Testis (tissue), 2 donors: ENCODE measurements at regions not wholly inside any gene's neighbourhood (a gene's known extent, or its start where the extent isn't known, plus 50 kb on each side); places are given as distances from the start of the nearest gene placed in this dataset.

Experiments
- DNase-seq: peaks from one replicate; pipeline ENCODE4 v3.0.0-alpha.2; 2019
- H3K27ac ChIP-seq, 2 donors: fragments of 200-600 bp; sonication (generic); one replicate each; pipeline ENCODE4 v1.5.1; 2019
- H3K27me3 ChIP-seq: fragments of 200-600 bp; sonication (generic); one replicate; pipeline ENCODE4 v1.5.1; 2019
- H3K36me3 ChIP-seq: fragments of 200-600 bp; sonication (generic); one replicate; pipeline ENCODE4 v1.5.1; 2017; ENCODE audit warnings: low read depth; ENCODE audit errors: missing control alignments
- H3K4me1 ChIP-seq: fragments of 200-600 bp; sonication (generic); one replicate; pipeline ENCODE4 v1.5.1; 2019
- H3K4me3 ChIP-seq, 2 donors: fragments of 200-600 bp; sonication (generic); one replicate each; pipeline ENCODE4 v1.5.1; 2017 to 2019
- H3K9me3 ChIP-seq: fragments of 200-600 bp; sonication (generic); one replicate; pipeline ENCODE4 v1.5.1; 2017
- CTCF ChIP-seq, 3 experiments: fragments of 450-650 bp in 2 of 3; fragments of 200-600 bp in 1 of 3; sonication (generic) in 1 of 3; IDR thresholded peaks; one replicate each; pipeline ENCODE4 v1.5.1; 2016 to 2019; ENCODE audit warnings: antibody characterized with exemption in 3 of 3, mild to moderate bottlenecking in 2 of 3, moderate library complexity in 1 of 3
- POLR2A ChIP-seq: fragments of 450-650 bp; IDR thresholded peaks from one replicate; pipeline ENCODE4 v1.6.1; 2017; ENCODE audit warnings: antibody characterized with exemption, mild to moderate bottlenecking, moderate library complexity
- WGBS, 2 donors: methylation state at CpG; one replicate each; pipeline ENCODE4 v1.1.5; 2018; 5-methylcytosine and 5-hydroxymethylcytosine counted together
- intact Hi-C: fragments of 100-400 bp; cut with DNase I; formaldehyde crosslinking; loops from one replicate; pipeline ENCODE4 v1.15.1; 2023; ENCODE audit warnings: low total_unique reads

DNA sequence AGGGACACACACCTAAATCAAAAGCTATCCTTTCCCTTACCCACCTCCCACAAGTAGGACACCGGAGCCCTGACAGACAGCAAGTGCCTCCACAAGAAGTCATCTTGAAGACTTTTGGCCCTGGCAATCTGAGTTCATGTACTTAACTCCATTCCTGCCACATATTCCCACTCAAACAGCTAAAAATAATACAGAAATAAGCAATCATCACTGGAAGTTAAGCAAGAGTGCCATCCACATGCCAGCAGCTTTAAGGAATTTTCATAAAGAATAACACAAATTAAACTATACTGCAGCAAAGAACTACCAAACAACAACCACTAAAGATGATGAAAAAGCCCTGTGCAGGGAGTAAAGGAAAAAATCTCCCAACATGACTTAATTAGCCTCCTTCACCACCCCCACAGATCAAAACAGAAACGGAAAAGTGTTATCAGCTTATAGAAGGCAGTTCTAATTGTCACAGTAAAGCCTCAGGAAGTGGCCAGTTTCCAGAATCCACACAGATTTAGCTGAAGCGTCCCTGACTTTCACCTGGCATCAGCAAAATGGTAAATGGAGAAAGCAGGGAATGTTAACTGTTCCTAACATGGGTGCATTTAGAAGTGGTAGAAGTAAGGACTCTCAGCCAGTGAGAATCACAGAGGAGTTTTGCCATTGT is 343.9 kb downstream of the TBC1D4 start:
- H3K9me3 ChIP-seq = no peaks in the 10 kb centered on the region
- H3K36me3 ChIP-seq = no peaks in the 10 kb centered on the region
- H3K27ac ChIP-seq = no peak overlapping the region
- intact Hi-C loops = no loop called here
- TF ChIP-seq POLR2A = no peak
- no peak for TF ChIP-seq CTCF (IDR thresholded peaks at IDR 0.05)
- 61 to 63% methylated on average over 3 of the region's 3 CpGs for WGBS, 2 donors
- no peak for DNase-seq
- no peaks in the 10 kb centered on the region for H3K27me3 ChIP-seq
- H3K4me1 ChIP-seq = no peaks in the 10 kb centered on the region
- no peak overlapping the region for H3K4me3 ChIP-seq

DNA sequence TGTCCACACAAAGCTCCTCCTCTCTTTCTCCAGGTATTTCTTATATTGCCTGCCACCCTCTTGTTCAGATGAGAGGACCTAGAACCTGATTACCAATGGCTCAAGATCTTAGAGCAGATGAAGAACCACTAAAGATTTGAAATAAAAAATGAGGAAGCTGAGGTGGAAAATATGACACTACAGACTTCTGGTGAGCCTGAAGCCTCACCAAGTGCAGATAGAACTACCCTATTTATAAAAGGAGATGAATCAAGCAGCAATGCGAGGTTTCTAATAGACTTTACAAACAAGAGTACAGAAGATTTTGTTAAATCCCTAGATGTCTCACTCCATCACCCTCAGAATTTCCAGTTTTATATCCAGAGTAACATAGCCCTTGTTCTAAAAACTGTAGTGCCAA is 345.8 kb downstream of the TBC1D4 start:
- H3K36me3 ChIP-seq = no peaks in the 10 kb centered on the region
- H3K4me3 ChIP-seq = no peak overlapping the region
- H3K27me3 ChIP-seq = no peaks in the 10 kb centered on the region
- H3K27ac ChIP-seq = no peak overlapping the region
- intact Hi-C loops = no loop called here
- no peak for DNase-seq
- 90 to 94% methylated on average over 1 of the region's 1 CpG for WGBS, 2 donors
- no peaks in the 10 kb centered on the region for H3K4me1 ChIP-seq
- no peaks in the 10 kb centered on the region for H3K9me3 ChIP-seq
- no peak for TF ChIP-seq POLR2A
- TF ChIP-seq CTCF (IDR thresholded peaks at IDR 0.05) = no peak

- H3K4me1 ChIP-seq = no peaks in the 10 kb centered on the region
- no peak for TF ChIP-seq POLR2A
- no peak overlapping the region for H3K4me3 ChIP-seq
- H3K9me3 ChIP-seq = no peaks in the 10 kb centered on the region
- 83 to 84% methylated on average over 6 of the region's 6 CpGs for WGBS, 2 donors
- DNase-seq = no peak
- H3K27me3 ChIP-seq = no peaks in the 10 kb centered on the region
- intact Hi-C loops = no loop called here
- H3K27ac ChIP-seq = no peak overlapping the region
- no peaks in the 10 kb centered on the region for H3K36me3 ChIP-seq
These were observed 346.6 kb downstream of the TBC1D4 start for GRCh38 chr13:75135325-75135825.

- H3K4me3 ChIP-seq = no peak overlapping the region
- H3K27me3 ChIP-seq = no peaks in the 10 kb centered on the region
- WGBS, 2 donors = 48 to 54% methylated on average over 3 of the region's 3 CpGs
- H3K4me1 ChIP-seq = no peaks in the 10 kb centered on the region
- intact Hi-C loops = no loop called here
- DNase-seq = no peak
- no peak for TF ChIP-seq POLR2A
- no peak for TF ChIP-seq CTCF (IDR thresholded peaks at IDR 0.05)
- no peaks in the 10 kb centered on the region for H3K9me3 ChIP-seq
- no peak overlapping the region for H3K27ac ChIP-seq
- H3K36me3 ChIP-seq = no peaks in the 10 kb centered on the region
These were observed 349.0 kb downstream of the TBC1D4 start for GRCh38 chr13:75132701-75133695.

DNA sequence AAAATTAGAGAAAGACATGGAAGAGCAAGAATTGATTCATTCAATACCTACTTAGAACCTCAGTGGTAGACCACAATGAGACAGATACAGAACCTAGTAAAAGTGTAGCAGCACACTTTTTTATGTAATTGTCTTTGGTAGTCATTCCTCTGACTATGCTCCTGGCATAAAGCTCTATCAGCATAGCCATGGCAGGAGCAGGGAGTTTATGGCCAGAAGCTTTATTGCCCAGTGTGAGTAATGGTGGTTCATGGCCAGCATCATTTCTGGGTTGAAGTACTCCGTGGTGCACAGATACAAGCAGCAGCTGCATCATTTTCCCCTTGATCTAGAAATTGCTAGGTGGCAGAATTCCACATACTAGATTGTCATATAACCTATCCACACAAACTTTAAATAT is 352.6 kb downstream of the TBC1D4 start:
- no peak for DNase-seq
- H3K9me3 ChIP-seq = no peaks in the 10 kb centered on the region
- WGBS, 2 donors = 52 to 69% methylated on average over 1 of the region's 1 CpG
- TF ChIP-seq CTCF (IDR thresholded peaks at IDR 0.05) (no peak), POLR2A (no peak)
- intact Hi-C loops = no loop called here
- no peaks in the 10 kb centered on the region for H3K27me3 ChIP-seq
- H3K27ac ChIP-seq = no peak overlapping the region
- H3K36me3 ChIP-seq = no peaks in the 10 kb centered on the region
- H3K4me1 ChIP-seq = no peaks in the 10 kb centered on the region
- H3K4me3 ChIP-seq = no peak overlapping the region
